Activated B cell treated with CpG ODN at 0.5 μM for 24 hours (primary cell): ENCODE measurements at regions not wholly inside any gene's neighbourhood (a gene's known extent, or its start where the extent isn't known, plus 50 kb on each side); places are given as distances from the start of the nearest gene placed in this dataset.

ENCODE experiments used
- ATAC-seq: fragments of 200-7000 bp; cut with Tn5 transposase; one replicate; pipeline ENCODE4 v1.10.0; 2021; ENCODE audit warnings: low read depth, mild to moderate bottlenecking, moderate library complexity
- CTCF ChIA-PET: fragments of 350-600 bp; sonication (Branson Sonifier 250); formaldehyde crosslinking; loops from one replicate; lab custom pipeline; 2021; ENCODE audit warnings: antibody characterized with exemption; lab: Charles Lee
- POLR2A ChIA-PET: fragments of 350-600 bp; sonication (Branson Sonifier 250); formaldehyde crosslinking; loops from one replicate; lab custom pipeline; 2021; ENCODE audit warnings: antibody characterized with exemption; lab: Charles Lee
- DNase-seq: peaks from one replicate; pipeline ENCODE4 v3.0.0; 2022
- H3K27ac Mint-ChIP-seq: one replicate; pipeline ENCODE4 v1.8.0; 2020; ENCODE audit warnings: mixed read lengths
- H3K27me3 Mint-ChIP-seq: one replicate; pipeline ENCODE4 v1.8.0; 2021; ENCODE audit warnings: mixed read lengths
- H3K36me3 Mint-ChIP-seq: one replicate; pipeline ENCODE4 v1.8.0; 2021; ENCODE audit warnings: low read depth, mixed read lengths
- H3K4me1 Mint-ChIP-seq: one replicate; pipeline ENCODE4 v1.8.0; 2021; ENCODE audit warnings: mixed read lengths
- H3K4me3 Mint-ChIP-seq: one replicate; pipeline ENCODE4 v1.8.0; 2020; ENCODE audit warnings: mild to moderate bottlenecking, mixed read lengths
- H3K9me3 Mint-ChIP-seq: one replicate; pipeline ENCODE4 v1.8.0; 2020; ENCODE audit warnings: mixed read lengths
- CTCF ChIP-seq: fragments of 200-600 bp; IDR thresholded peaks from one replicate; pipeline ENCODE4 v1.8.0; 2022; ENCODE audit warnings: antibody characterized with exemption, mild to moderate bottlenecking
- intact Hi-C: fragments of 100-400 bp; cut with micrococcal nuclease; formaldehyde crosslinking; loops from one replicate; pipeline ENCODE4 v1.15.1; 2024

DNA sequence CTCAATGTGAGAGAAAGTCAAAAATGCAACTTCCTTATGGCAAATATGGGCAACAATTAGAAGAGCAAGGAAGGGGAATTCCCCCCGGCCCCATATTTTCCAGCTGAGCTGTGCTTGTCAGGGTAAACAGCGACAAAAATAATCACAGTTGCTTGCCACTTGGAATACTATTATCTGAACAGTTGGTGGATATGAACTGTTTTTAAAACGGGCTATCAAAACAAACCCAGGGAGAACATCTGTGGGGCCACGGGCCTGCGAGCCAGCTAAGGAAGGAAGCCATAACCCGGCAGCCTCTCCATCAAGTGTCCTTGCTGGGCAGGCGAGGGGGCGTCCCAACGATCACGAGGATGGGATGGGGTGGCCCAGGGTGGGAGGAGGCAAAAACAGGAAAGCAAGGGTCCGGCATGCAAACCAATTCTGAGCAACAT lies 228.4 kb downstream of the ARHGAP12 start:
- intact Hi-C loops, result loop anchor here (10.0 kb wide), 1 partner anchor 565 kb away; no protein-coding TSS in a partner anchor
- Mint-ChIP-seq H3K9me3 (no peaks in the 10 kb centered on the region), H3K4me1 (peaks cover 29% of the 10 kb centered on the region), H3K27ac (no peak overlapping the region), H3K36me3 (no peaks in the 10 kb centered on the region), H3K27me3 (peaks cover 2% of the 10 kb centered on the region), H3K4me3 (no peak overlapping the region)
- ChIA-PET CTCF (no interaction called here), POLR2A (no interaction called here)
- no peak for TF ChIP-seq CTCF
- no peak for DNase-seq
- no peak for ATAC-seq

DNA sequence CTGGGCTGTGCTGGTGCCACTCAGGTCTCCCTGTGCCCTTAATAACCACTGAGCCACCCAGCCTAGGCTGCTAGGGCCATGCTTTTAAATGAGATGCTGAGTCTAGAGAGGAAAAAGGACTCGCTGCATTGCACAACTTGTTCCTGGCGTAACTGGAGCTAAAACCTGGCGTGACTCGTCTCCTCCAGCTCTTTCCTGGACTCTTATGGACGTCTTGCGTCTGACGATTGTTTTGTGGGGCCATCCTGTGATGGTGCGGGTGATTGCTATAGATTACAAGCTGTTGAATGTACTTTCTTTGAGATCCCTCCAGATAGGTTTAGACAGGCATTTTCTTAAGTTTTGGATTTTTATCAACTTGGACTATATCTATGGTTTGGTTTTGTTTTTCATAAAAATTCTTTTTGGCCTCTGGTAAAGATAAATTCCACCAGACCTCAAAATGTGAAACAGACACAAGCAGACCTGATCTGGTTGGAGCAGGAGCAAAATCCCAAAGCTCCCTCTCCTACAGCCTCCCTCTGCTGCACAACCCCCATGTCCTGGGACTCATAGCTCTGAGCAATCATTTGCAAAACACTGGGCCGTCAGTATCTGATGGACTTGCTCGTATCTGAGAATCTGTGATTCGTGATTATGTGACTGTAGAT lies 230.3 kb downstream of the ARHGAP12 start:
- Mint-ChIP-seq H3K9me3 (no peaks in the 10 kb centered on the region), H3K27me3 (peaks cover 2% of the 10 kb centered on the region), H3K36me3 (no peaks in the 10 kb centered on the region), H3K4me1 (peaks cover 27% of the 10 kb centered on the region), H3K27ac (no peak overlapping the region), H3K4me3 (no peak overlapping the region)
- ChIA-PET CTCF (interaction anchor here (1.4 kb wide), 1 partner anchor 667 kb away, joined by 3 read pairs; the partner anchor contains the start of gene ZNF438), POLR2A (no interaction called here)
- ATAC-seq, result no peak
- DNase-seq, result no peak
- intact Hi-C loops, result no loop called here
- TF ChIP-seq CTCF, result no peak

GRCh38 chr10:31697271-31698180 lies 231.1 kb downstream of the ARHGAP12 start:
- H3K27me3 Mint-ChIP-seq, result peaks cover 2% of the 10 kb centered on the region
- intact Hi-C loops, result no loop called here
- ATAC-seq (no peak), DNase-seq (no peak)
- peaks cover 25% of the 10 kb centered on the region for H3K4me1 Mint-ChIP-seq
- H3K9me3 Mint-ChIP-seq, result no peaks in the 10 kb centered on the region
- H3K4me3 Mint-ChIP-seq, result no peak overlapping the region
- TF ChIP-seq CTCF, result no peak
- H3K36me3 Mint-ChIP-seq, result no peaks in the 10 kb centered on the region
- CTCF ChIA-PET, result interaction anchor here (1.4 kb wide), 1 partner anchor 666 kb away, joined by 3 read pairs; the partner anchor contains the start of gene ZNF438
- H3K27ac Mint-ChIP-seq, result no peak overlapping the region
- POLR2A ChIA-PET, result no interaction called here

DNA sequence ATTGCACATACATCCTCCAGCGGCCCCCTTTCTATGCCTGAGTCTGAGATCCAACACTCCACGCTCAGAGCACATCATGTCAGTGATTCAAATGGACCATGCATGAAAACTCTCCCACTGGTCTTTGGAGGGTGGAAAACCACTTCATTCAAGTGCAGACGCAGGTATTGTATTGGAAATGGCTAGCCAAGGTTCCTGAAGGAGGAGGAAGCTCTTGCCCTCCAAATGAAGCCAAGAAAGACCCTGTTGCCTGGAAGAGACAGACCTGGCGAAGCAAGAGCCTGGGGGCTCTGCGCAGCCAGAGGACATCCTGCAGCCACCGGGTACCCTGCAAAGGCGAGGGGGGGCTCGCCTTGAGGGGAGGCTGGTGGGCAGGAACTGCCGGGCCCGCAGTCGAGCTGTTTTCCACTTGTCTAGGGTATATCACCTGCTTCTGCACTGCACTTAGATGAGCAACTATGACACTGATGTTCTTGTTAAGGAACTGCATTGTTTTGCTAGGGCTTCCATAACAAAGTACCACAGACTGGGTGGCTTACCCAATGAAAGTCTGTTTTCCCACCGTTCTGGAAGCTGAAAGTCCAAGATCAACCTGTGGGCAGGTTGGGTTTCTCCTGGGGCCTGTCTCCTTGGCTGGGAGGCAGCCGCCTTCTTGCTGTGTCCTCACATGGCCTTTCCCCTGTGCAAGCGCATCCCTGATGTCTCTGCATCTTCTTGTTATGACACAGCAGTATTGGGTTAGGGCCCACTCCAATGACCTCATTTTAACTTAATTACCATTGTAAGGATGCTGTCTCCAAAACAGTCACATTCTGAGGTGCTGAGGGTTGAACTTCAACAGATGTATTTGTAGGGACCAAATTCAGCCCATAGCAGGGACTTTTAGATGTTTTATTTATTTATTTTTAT lies 233.4 kb downstream of the ARHGAP12 start:
- Mint-ChIP-seq H3K27me3 (peaks cover 2% of the 10 kb centered on the region), H3K27ac (no peak overlapping the region), H3K36me3 (no peaks in the 10 kb centered on the region), H3K9me3 (peaks cover under 1% of the 10 kb centered on the region), H3K4me1 (peaks cover 3% of the 10 kb centered on the region), H3K4me3 (no peak overlapping the region)
- TF ChIP-seq CTCF, result no peak
- ChIA-PET POLR2A (no interaction called here), CTCF (interaction anchor here (1.0 kb wide), 1 partner anchor 118 kb away, joined by 3 read pairs; no protein-coding TSS in a partner anchor)
- DNase-seq (no peak), ATAC-seq (no peak)
- intact Hi-C loops, result no loop called here
